ENCODE measurements at regions not wholly inside any gene's neighbourhood (a gene's known extent, or its start where the extent isn't known, plus 50 kb on each side); places are given as distances from the start of the nearest gene placed in this dataset.

- Histone ChIP-seq H3K4ac (ENCODE audit: low read depth, low read length) (no peak overlapping the region), H2BK5ac (ENCODE audit: low read depth, low read length, poor library complexity, severe bottlenecking) (no peak overlapping the region), H3K18ac (ENCODE audit: low read depth, low read length) (no peak overlapping the region), H2AK9ac (replicated peaks; ENCODE audit: low read depth, low read length, poor library complexity) (no peak overlapping the region), H2BK20ac (ENCODE audit: low read depth, low read length) (no peak overlapping the region), H3K27me3 (ENCODE audit: control insufficient read depth, insufficient read depth, low read length) (no peaks in the 10 kb centered on the region), H3K4me1 (ENCODE audit: control insufficient read depth, insufficient read depth, low read length) (no peaks in the 10 kb centered on the region), H2BK120ac (ENCODE audit: low read depth, low read length) (no peak overlapping the region), H3K79me1 (ENCODE audit: low read depth in 1 of 2, low read length in 2 of 2) (no peaks in the 10 kb centered on the region), H4K5ac (ENCODE audit: low read depth, low read length) (no peak overlapping the region), H3K14ac (replicated peaks; ENCODE audit: low read depth, low read length) (no peak overlapping the region), H2BK15ac (ENCODE audit: low read depth, low read length) (no peak overlapping the region), H2AFZ (replicated peaks; ENCODE audit: low read length, poor library complexity) (no peak overlapping the region), H3K4me2 (ENCODE audit: low read depth, low read length) (no peak overlapping the region), H3K9me1 (ENCODE audit: insufficient read depth, low read length) (no peaks in the 10 kb centered on the region), H4K20me1 (ENCODE audit: insufficient read depth, low read length) (no peaks in the 10 kb centered on the region), H3K36me3 (ENCODE audit: control insufficient read depth, insufficient read depth, low read length) (no peaks in the 10 kb centered on the region), H4K91ac (ENCODE audit: insufficient read depth, low read depth, low read length) (no peak overlapping the region), H4K8ac (ENCODE audit: low read depth in 2 of 2, low read length in 2 of 2) (no peak overlapping the region), H2AK5ac (ENCODE audit: low read depth, low read length) (no peak overlapping the region), H3K23ac (ENCODE audit: low read depth, low read length) (no peak overlapping the region), H3K56ac (ENCODE audit: extremely low read depth, insufficient read depth, low read length) (no peak overlapping the region), H3K9me3 (ENCODE audit: control insufficient read depth, insufficient read depth, low read length) (peaks cover 4% of the 10 kb centered on the region; the same call in 1 of the 2 replicates), H3K27ac (ENCODE audit: insufficient read depth, low read length) (no peak overlapping the region), H3K9ac (ENCODE audit: low read depth, low read length) (no peak overlapping the region), H3K4me3 (ENCODE audit: insufficient read depth, low read depth, low read length) (no peak overlapping the region)
- ATAC-seq (ENCODE audit: low read depth) (no peak), DNase-seq (no peak)
- in situ Hi-C loops (cut with MboI; ENCODE audit: low sequenced_read_pairs) (no loop called here), dilution Hi-C loops (cut with HindIII; ENCODE audit: low sequenced_read_pairs, unreplicated experiment) (no loop called here), intact Hi-C loops (cut with micrococcal nuclease) (no loop called here)
- WGBS, 2 experiments (ENCODE audit: extremely low coverage in 2 of 2, insufficient read length in 1 of 2) = 100% methylated on average over 1 of the region's 1 CpG; no CpG with 5 or more reads in 1 of the 2 experiments
- BruUV-seq (replicated peaks) = no TSS peak
- TF ChIP-seq RCOR1 (IDR thresholded peaks at IDR 0.05; ENCODE audit: insufficient replicate concordance, low read length) (no peak), SMC3 (IDR thresholded peaks at IDR 0.05; ENCODE audit: low read depth, low read length) (no peak), NFE2L2 (IDR thresholded peaks at IDR 0.05; ENCODE audit: low read depth, low read length) (no peak), CHD1 (IDR thresholded peaks at IDR 0.05; ENCODE audit: low read depth, low read length) (no peak), RAD21 (IDR thresholded peaks at IDR 0.05; ENCODE audit: low read length) (no peak), BHLHE40 (IDR thresholded peaks at IDR 0.05; ENCODE audit: low read depth, low read length) (no peak), USF2 (IDR thresholded peaks at IDR 0.05; ENCODE audit: low read depth, low read length) (no peak), MXI1 (IDR thresholded peaks at IDR 0.05; ENCODE audit: borderline replicate concordance, low read depth, low read length) (no peak), POLR2A (IDR thresholded peaks at IDR 0.05; ENCODE audit: low read depth, low read length) (no peak)
- TF ChIP-seq, protein P1, sequence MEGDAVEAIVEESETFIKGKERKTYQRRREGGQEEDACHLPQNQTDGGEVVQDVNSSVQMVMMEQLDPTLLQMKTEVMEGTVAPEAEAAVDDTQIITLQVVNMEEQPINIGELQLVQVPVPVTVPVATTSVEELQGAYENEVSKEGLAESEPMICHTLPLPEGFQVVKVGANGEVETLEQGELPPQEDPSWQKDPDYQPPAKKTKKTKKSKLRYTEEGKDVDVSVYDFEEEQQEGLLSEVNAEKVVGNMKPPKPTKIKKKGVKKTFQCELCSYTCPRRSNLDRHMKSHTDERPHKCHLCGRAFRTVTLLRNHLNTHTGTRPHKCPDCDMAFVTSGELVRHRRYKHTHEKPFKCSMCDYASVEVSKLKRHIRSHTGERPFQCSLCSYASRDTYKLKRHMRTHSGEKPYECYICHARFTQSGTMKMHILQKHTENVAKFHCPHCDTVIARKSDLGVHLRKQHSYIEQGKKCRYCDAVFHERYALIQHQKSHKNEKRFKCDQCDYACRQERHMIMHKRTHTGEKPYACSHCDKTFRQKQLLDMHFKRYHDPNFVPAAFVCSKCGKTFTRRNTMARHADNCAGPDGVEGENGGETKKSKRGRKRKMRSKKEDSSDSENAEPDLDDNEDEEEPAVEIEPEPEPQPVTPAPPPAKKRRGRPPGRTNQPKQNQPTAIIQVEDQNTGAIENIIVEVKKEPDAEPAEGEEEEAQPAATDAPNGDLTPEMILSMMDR (conservative IDR thresholded peaks at IDR 0.05; ENCODE audit: low read depth, low read length) = no peak
- CTCF ChIA-PET = no interaction called here
- POLR2A ChIA-PET (ENCODE audit: unreplicated experiment) = no interaction called here
These were observed 473.4 kb upstream of the GNPDA2 start for GRCh38 chr4:45199736-45200135.

All from IMR-90 (cell line).